H1 (cell line): ENCODE measurements at regions not wholly inside any gene's neighbourhood (a gene's known extent, or its start where the extent isn't known, plus 50 kb on each side); places are given as distances from the start of the nearest gene placed in this dataset.

Experiments used
- CTCF ChIA-PET: fragments of 300-600 bp; sonication (Branson Sonifier 250); formaldehyde crosslinking; loops from one replicate; lab custom pipeline; 2021; ENCODE audit not compliant: partially characterized antibody; lab: Charles Lee
- POLR2A ChIA-PET: fragments of 300-600 bp; sonication (Branson Sonifier 250); formaldehyde crosslinking; loops from one replicate; lab custom pipeline; 2021; ENCODE audit warnings: inconsistent platforms; ENCODE audit not compliant: partially characterized antibody; lab: Charles Lee
- DNase-seq, 2 experiments: peaks; one replicate each; pipeline versions ENCODE4 v3.0.0 to v3.0.0-alpha.2; 2010 to 2022; ENCODE audit warnings: low spot score in 2 of 2, low read depth in 1 of 2, mixed read lengths in 1 of 2
- FAIRE-seq: peaks from 2 replicates; lab custom pipeline; 2011; peaks lifted over from hg19 to GRCh38; lab: Jason Lieb, UNC
- H2AFZ ChIP-seq: 2 replicates; pipeline ENCODE4 v1.8.1; 2012; ENCODE audit warnings: low read length, inconsistent platforms
- H2AK5ac ChIP-seq: 2 replicates; pipeline ENCODE4 v1.6.1; 2013; ENCODE audit warnings: low read depth, low read length
- H2BK120ac ChIP-seq: replicated peaks from 2 replicates; pipeline ENCODE3; 2013; ENCODE audit warnings: low read depth, low read length, inconsistent platforms
- H2BK12ac ChIP-seq: 2 replicates; pipeline ENCODE4 v1.6.1; 2013; ENCODE audit warnings: low read depth, low read length
- H2BK15ac ChIP-seq: 2 replicates; pipeline ENCODE4 v1.6.1; 2013; ENCODE audit warnings: low read length
- H2BK20ac ChIP-seq: 2 replicates; pipeline ENCODE4 v1.6.1; 2013; ENCODE audit warnings: low read length
- H2BK5ac ChIP-seq: 2 replicates; pipeline ENCODE4 v1.6.1; 2013; ENCODE audit warnings: low read depth, low read length
- H3K14ac ChIP-seq: 2 replicates; pipeline ENCODE4 v1.6.1; 2013; ENCODE audit warnings: inconsistent platforms; ENCODE audit not compliant: insufficient read length
- H3K18ac ChIP-seq: 2 replicates; pipeline ENCODE4 v1.6.1; 2013; ENCODE audit warnings: low read length; ENCODE audit errors: extremely low read depth
- H3K23ac ChIP-seq: 2 replicates; pipeline ENCODE4 v1.6.1; 2013; ENCODE audit warnings: inconsistent platforms; ENCODE audit not compliant: insufficient read length
- H3K23me2 ChIP-seq: 2 replicates; pipeline ENCODE4 v1.6.1; 2013; ENCODE audit warnings: low read depth, low read length
- H3K27ac ChIP-seq: 2 replicates; pipeline ENCODE4 v1.6.1; 2011; ENCODE audit warnings: low read depth, low read length, inconsistent platforms
- H3K27me3 ChIP-seq, 4 experiments: replicated peaks in 1 of 4; 1 replicate in 1 of 4; 2 replicates in 3 of 4; pipeline versions ENCODE4 v1.6.1 to v1.8.1; 2011 to 2013; ENCODE audit warnings: low read length in 3 of 4, mild to moderate bottlenecking in 3 of 4, inconsistent platforms in 2 of 4, mixed read lengths in 2 of 4, moderate library complexity in 1 of 4; ENCODE audit not compliant: control insufficient read depth in 3 of 4, insufficient read depth in 3 of 4; ENCODE audit errors: extremely low read depth in 1 of 4
- H3K36me3 ChIP-seq, 4 experiments: 2 replicates each; pipeline versions ENCODE4 v1.6.1 to v1.8.1; 2011 to 2013; ENCODE audit warnings: mild to moderate bottlenecking in 4 of 4, low read length in 3 of 4, moderate library complexity in 2 of 4, control low read depth in 1 of 4, inconsistent platforms in 1 of 4; ENCODE audit not compliant: insufficient read depth in 4 of 4, control insufficient read depth in 2 of 4
- H3K4ac ChIP-seq: replicated peaks from 2 replicates; pipeline ENCODE3; 2013; ENCODE audit warnings: low read length, low read depth, mixed read lengths, inconsistent platforms; ENCODE audit not compliant: insufficient read length
- H3K4me1 ChIP-seq, 4 experiments: replicated peaks in 1 of 4; 1 replicate in 1 of 4; 2 replicates in 3 of 4; pipeline versions ENCODE4 v1.6.1 to v1.8.1; 2011 to 2013; ENCODE audit warnings: low read length in 3 of 4, inconsistent platforms in 2 of 4, mixed read lengths in 1 of 4; ENCODE audit not compliant: insufficient read depth in 4 of 4, control insufficient read depth in 3 of 4
- H3K4me2 ChIP-seq, 2 experiments: 2 replicates each; pipeline versions ENCODE4 v1.6.1 to v1.8.1; 2011 to 2013; ENCODE audit warnings: low read depth in 2 of 2, low read length in 2 of 2, control low read depth in 1 of 2, inconsistent platforms in 1 of 2, mild to moderate bottlenecking in 1 of 2; ENCODE audit not compliant: insufficient read depth in 1 of 2
- H3K4me3 ChIP-seq, 4 experiments: fragments of 200-600, 300-600 bp in 1 of 4; sonication (generic), shearing (Covaris generic), sonication (Bioruptor Twin) in 1 of 4; 2 replicates each; pipeline versions ENCODE4 v1.5.1 to v1.8.1; 2011 to 2016; ENCODE audit warnings: low read length in 4 of 4, low read depth in 3 of 4, control low read depth in 2 of 4, inconsistent platforms in 2 of 4, mild to moderate bottlenecking in 2 of 4, mixed read lengths in 1 of 4, moderate library complexity in 1 of 4; ENCODE audit not compliant: insufficient read depth in 2 of 4; ENCODE audit errors: extremely low read depth in 1 of 4
- H3K56ac ChIP-seq: replicated peaks from 2 replicates; pipeline ENCODE3; 2013; ENCODE audit warnings: low read depth, mild to moderate bottlenecking, mixed read lengths, low read length, inconsistent platforms; ENCODE audit not compliant: insufficient read length
- H3K79me1 ChIP-seq: 2 replicates; pipeline ENCODE4 v1.6.1; 2013; ENCODE audit warnings: low read depth, low read length, control low read depth
- H3K79me2 ChIP-seq, 2 experiments: 2 replicates each; pipeline versions ENCODE4 v1.6.1 to v1.8.1; 2012 to 2013; ENCODE audit warnings: low read length in 2 of 2, mild to moderate bottlenecking in 2 of 2, inconsistent platforms in 1 of 2; ENCODE audit not compliant: insufficient read depth in 2 of 2, control insufficient read depth in 1 of 2
- H3K9ac ChIP-seq, 4 experiments: replicated peaks in 1 of 4; 1 replicate in 1 of 4; 2 replicates in 3 of 4; pipeline versions ENCODE4 v1.6.1 to v1.8.1; 2011 to 2013; ENCODE audit warnings: low read depth in 3 of 4, low read length in 3 of 4, control low read depth in 2 of 4, mild to moderate bottlenecking in 2 of 4, moderate library complexity in 2 of 4, inconsistent platforms in 1 of 4; ENCODE audit errors: extremely low read depth in 1 of 4
- H3K9me3 ChIP-seq, 2 experiments: 2 replicates each; pipeline versions ENCODE4 v1.6.1 to v1.8.1; 2012 to 2013; ENCODE audit warnings: mild to moderate bottlenecking in 2 of 2, moderate library complexity in 2 of 2, control low read depth in 1 of 2, inconsistent platforms in 1 of 2, low read depth in 1 of 2, low read length in 1 of 2, mixed read lengths in 1 of 2; ENCODE audit not compliant: insufficient read depth in 2 of 2
- H4K20me1 ChIP-seq, 2 experiments: replicated peaks in 1 of 2; 2 replicates each; pipeline versions ENCODE3 to v1.8.1; 2011 to 2013; ENCODE audit warnings: inconsistent platforms in 2 of 2, low read length in 2 of 2, mild to moderate bottlenecking in 1 of 2; ENCODE audit not compliant: insufficient read depth in 2 of 2, control insufficient read depth in 1 of 2
- H4K5ac ChIP-seq: 2 replicates; pipeline ENCODE4 v1.6.1; 2013; ENCODE audit warnings: low read length, low read depth, mixed read lengths, inconsistent platforms; ENCODE audit not compliant: insufficient read length
- H4K8ac ChIP-seq: 2 replicates; pipeline ENCODE4 v1.8.0; 2013; ENCODE audit warnings: mild to moderate bottlenecking, moderate library complexity, low read length, inconsistent platforms; ENCODE audit not compliant: insufficient read depth; ENCODE audit errors: extremely low read depth
- H4K91ac ChIP-seq: replicated peaks from 2 replicates; pipeline ENCODE3; 2013; ENCODE audit warnings: low read length, mixed read lengths, inconsistent platforms; ENCODE audit not compliant: insufficient read length
- CHD1 ChIP-seq: IDR thresholded peaks from 2 replicates; pipeline ENCODE4 v1.6.1; 2012; ENCODE audit warnings: low read depth, low read length, improper control_type of control experiment
- TCF12 ChIP-seq: IDR thresholded peaks from 2 replicates; pipeline ENCODE4 v1.6.1; 2011; ENCODE audit warnings: low read depth, mild to moderate bottlenecking, low read length
- WGBS, 2 experiments: shearing (Covaris generic) in 1 of 2; methylation state at CpG; one replicate each; pipeline versions ENCODE4 v1.1.6 to v1.1.7; 2013 to 2015; ENCODE audit warnings: low lambda C conversion rate in 2 of 2, mixed read lengths in 2 of 2, inconsistent platforms in 1 of 2, low coverage in 1 of 2, missing lambda C conversion rate in 1 of 2; ENCODE audit not compliant: insufficient replicate concordance in 2 of 2, insufficient coverage in 1 of 2, insufficient read length in 1 of 2; ENCODE audit errors: extremely low coverage in 1 of 2, missing lambda C conversion rate in 1 of 2; 5-methylcytosine and 5-hydroxymethylcytosine counted together

DNA sequence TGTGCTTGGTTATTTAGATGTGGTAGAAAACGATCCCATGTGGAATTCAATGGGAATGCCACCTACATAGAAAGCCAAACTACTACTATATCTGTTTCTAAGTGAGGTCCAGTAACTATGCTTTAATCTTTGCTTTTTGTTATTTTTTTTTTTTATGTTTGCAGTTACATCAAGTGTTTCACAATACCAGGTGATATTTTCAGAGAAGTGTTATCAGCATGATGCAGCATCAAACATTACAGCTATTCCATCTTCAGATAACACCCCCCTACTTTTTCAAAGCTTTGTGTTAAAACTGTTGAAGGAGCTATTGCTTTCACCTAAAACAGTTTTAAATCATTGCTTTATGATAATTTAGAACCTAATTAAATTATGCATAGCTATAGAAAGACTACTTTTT is 163.8 kb upstream of the SLC16A7 start:
- H3K9me3 ChIP-seq = no peaks in the 10 kb centered on the region
- H3K18ac ChIP-seq = no peak overlapping the region
- H2AFZ ChIP-seq = no peak overlapping the region
- ChIA-PET CTCF (interaction anchor here (1.1 kb wide), 2 partner anchors 28 to 376 kb away, joined by 3 to 5 read pairs; no protein-coding TSS in a partner anchor), POLR2A (no interaction called here)
- no peaks in the 10 kb centered on the region; the same call in 1 of the 2 replicates for H3K23me2 ChIP-seq
- no peak overlapping the region for H3K14ac ChIP-seq
- no peak overlapping the region for H3K9ac ChIP-seq
- no peak overlapping the region for H3K4me3 ChIP-seq
- H3K79me1 ChIP-seq = no peaks in the 10 kb centered on the region
- H3K36me3 ChIP-seq = no peaks in the 10 kb centered on the region
- peaks cover 0 to 3% (median 0%) of the 10 kb centered on the region in 4 experiments; a peak in 2 of 7 replicates for H3K4me1 ChIP-seq
- no peaks in the 10 kb centered on the region for H3K79me2 ChIP-seq
- H2AK5ac ChIP-seq = no peak overlapping the region
- H3K23ac ChIP-seq = no peak overlapping the region
- WGBS, 2 experiments = 82% methylated on average over 1 of the region's 1 CpG; no CpG with 5 or more reads in 1 of the 2 experiments
- H4K91ac ChIP-seq = no peak overlapping the region
- H3K4ac ChIP-seq = no peak overlapping the region
- no peak overlapping the region for H2BK5ac ChIP-seq
- TF ChIP-seq CHD1 = no peak
- TF ChIP-seq TCF12 = no peak
- no peak overlapping the region for H3K4me2 ChIP-seq
- DNase-seq (no peak), FAIRE-seq (no peak)
- H3K27me3 ChIP-seq = no peaks in the 10 kb centered on the region
- no peak overlapping the region for H3K56ac ChIP-seq
- H2BK20ac ChIP-seq = no peak overlapping the region
- no peak overlapping the region for H4K8ac ChIP-seq
- H4K5ac ChIP-seq = no peak overlapping the region
- H2BK120ac ChIP-seq = no peak overlapping the region
- H2BK12ac ChIP-seq = no peak overlapping the region
- H2BK15ac ChIP-seq = no peak overlapping the region
- no peak overlapping the region for H3K27ac ChIP-seq
- no peaks in the 10 kb centered on the region for H4K20me1 ChIP-seq
